Tibial nerve (tissue), 4 donors: ENCODE measurements at regions not wholly inside any gene's neighbourhood (a gene's known extent, or its start where the extent isn't known, plus 50 kb on each side); places are given as distances from the start of the nearest gene placed in this dataset.

ENCODE experiments used
- DNase-seq, 2 donors: peaks; one replicate each; pipeline ENCODE4 v3.0.0-alpha.2; 2019; ENCODE audit warnings: low spot score in 2 of 2
- H3K27ac ChIP-seq, 4 donors: fragments of 200-600 bp; sonication (generic) in 3 of 4; one replicate each; pipeline ENCODE4 v1.5.1; 2017 to 2019; ENCODE audit warnings: mild to moderate bottlenecking in 1 of 4
- H3K27me3 ChIP-seq, 2 donors: fragments of 200-600 bp; sonication (generic) in 1 of 2; one replicate each; pipeline versions ENCODE4 v1.5.1 to v1.6.0; 2017 to 2019
- H3K36me3 ChIP-seq, 3 donors: fragments of 200-600 bp; sonication (generic); one replicate each; pipeline ENCODE4 v1.5.1; 2018 to 2019
- H3K4me1 ChIP-seq, 4 donors: fragments of 200-600 bp; sonication (generic) in 3 of 4; one replicate each; pipeline ENCODE4 v1.5.1; 2017 to 2019
- H3K4me3 ChIP-seq, 4 donors: fragments of 200-600 bp; sonication (generic) in 3 of 4; one replicate each; pipeline ENCODE4 v1.5.1; 2017 to 2019; ENCODE audit warnings: mild to moderate bottlenecking in 1 of 4, moderate library complexity in 1 of 4
- H3K9me3 ChIP-seq, 4 donors: fragments of 200-600 bp; sonication (generic) in 3 of 4; one replicate each; pipeline ENCODE4 v1.5.1; 2017 to 2019
- CTCF ChIP-seq, 5 experiments: fragments of 200-600 bp in 3 of 5; fragments of 450-650 bp in 2 of 5; sonication (generic) in 3 of 5; IDR thresholded peaks; one replicate each; pipeline ENCODE4 v1.5.1; 2016 to 2019; ENCODE audit warnings: antibody characterized with exemption in 5 of 5, mild to moderate bottlenecking in 3 of 5, moderate library complexity in 2 of 5
- EP300 ChIP-seq, 2 donors: sonication (generic); formaldehyde crosslinking; IDR thresholded peaks; one replicate each; pipeline ENCODE4 v1.6.1; 2017; ENCODE audit warnings: antibody characterized with exemption in 2 of 2, mild to moderate bottlenecking in 1 of 2
- POLR2A ChIP-seq, 2 donors: fragments of 450-650 bp; IDR thresholded peaks; one replicate each; pipeline ENCODE4 v1.6.1; 2017; ENCODE audit warnings: antibody characterized with exemption in 2 of 2, mild to moderate bottlenecking in 2 of 2, moderate library complexity in 2 of 2
- WGBS, 2 donors: methylation state at CpG; one replicate each; pipeline ENCODE4 v1.1.5; 2018; 5-methylcytosine and 5-hydroxymethylcytosine counted together

- Histone ChIP-seq H3K4me1 (peaks cover 0 to 22% (median 6%) of the 10 kb centered on the region in 4 donors), H3K27me3 (no peaks in the 10 kb centered on the region), H3K27ac (peak overlapping the region in 3 of 4 donors; percentile 29 to 58 (median 55)), H3K9me3 (no peaks in the 10 kb centered on the region), H3K4me3 (no peak overlapping the region), H3K36me3 (no peaks in the 10 kb centered on the region)
- TF ChIP-seq EP300 (IDR thresholded peaks at IDR 0.05) (no peak), POLR2A (IDR thresholded peaks at IDR 0.05) (no peak), CTCF (IDR thresholded peaks at IDR 0.05) (no peak)
- no peak for DNase-seq
- WGBS, 2 donors: 81 to 83% methylated on average over 6 of the region's 6 CpGs
These were observed 361.1 kb upstream of the SLC14A2 start for GRCh38 chr18:45253973-45254708.

DNA sequence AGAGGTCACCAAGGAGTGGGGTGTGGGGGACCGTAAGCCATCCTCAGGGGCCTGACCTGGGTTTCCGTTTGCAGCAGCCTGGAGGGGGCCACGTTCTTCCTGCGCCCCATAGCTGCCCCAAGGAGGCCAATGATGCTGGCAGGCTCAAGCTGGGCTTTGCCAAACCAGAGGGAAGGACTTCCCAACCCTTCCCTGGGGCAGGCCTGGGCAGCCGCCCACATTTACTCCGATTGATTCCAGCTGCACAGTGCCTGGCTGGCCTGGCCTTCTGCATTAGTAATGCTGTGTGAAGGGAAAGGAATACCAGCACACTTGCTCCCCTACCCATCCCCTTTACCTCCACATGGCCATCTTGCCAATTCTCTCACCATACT, 360.6 kb upstream of the SLC14A2 start:
- no peaks in the 10 kb centered on the region for H3K36me3 ChIP-seq
- 66 to 77% methylated on average over 6 of the region's 6 CpGs for WGBS, 2 donors
- H3K27me3 ChIP-seq: no peaks in the 10 kb centered on the region
- H3K9me3 ChIP-seq: no peaks in the 10 kb centered on the region
- peak in 1 of 2 donors; percentile 36 for DNase-seq
- no peak overlapping the region for H3K4me3 ChIP-seq
- TF ChIP-seq POLR2A (IDR thresholded peaks at IDR 0.05) (no peak), CTCF (IDR thresholded peaks at IDR 0.05) (no peak), EP300 (IDR thresholded peaks at IDR 0.05) (no peak)
- H3K27ac ChIP-seq: peak overlapping the region in 3 of 4 donors; percentile 29 to 58 (median 55)
- peaks cover 0 to 22% (median 6%) of the 10 kb centered on the region in 4 donors for H3K4me1 ChIP-seq

- peak in 1 of 2 donors; percentile 31 for DNase-seq
- Histone ChIP-seq H3K4me3 (no peak overlapping the region), H3K36me3 (no peaks in the 10 kb centered on the region), H3K4me1 (peaks cover 0 to 22% (median 6%) of the 10 kb centered on the region in 4 donors), H3K9me3 (no peaks in the 10 kb centered on the region), H3K27me3 (no peaks in the 10 kb centered on the region), H3K27ac (peak overlapping the region in 2 of 4 donors; percentile 8 to 55)
- WGBS, 2 donors: 63 to 71% methylated on average over 6 of the region's 6 CpGs
- TF ChIP-seq CTCF (IDR thresholded peaks at IDR 0.05) (no peak), EP300 (IDR thresholded peaks at IDR 0.05) (peak in 1 of 2 donors; percentile 25)
These were observed 359.9 kb upstream of the SLC14A2 start for GRCh38 chr18:45255197-45255890.

DNA sequence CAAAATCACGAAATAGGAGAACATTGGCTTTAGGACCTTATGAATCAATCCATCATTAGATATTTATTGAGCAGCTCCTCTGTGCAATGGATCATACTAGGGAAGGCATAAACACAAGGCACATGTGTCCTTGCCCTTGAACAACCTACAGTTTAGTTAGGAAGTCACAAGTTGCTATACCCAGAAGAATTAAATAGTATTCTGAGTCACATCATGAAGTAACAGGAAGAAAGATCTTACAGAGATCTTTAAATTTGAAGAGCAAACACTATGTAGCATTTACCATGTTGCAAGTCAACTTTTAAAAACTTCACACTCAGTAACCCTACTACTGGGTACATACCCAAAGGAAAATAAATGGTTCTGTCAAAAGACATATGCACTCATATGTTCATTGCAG, 355.2 kb upstream of the SLC14A2 start:
- Histone ChIP-seq H3K36me3 (no peaks in the 10 kb centered on the region), H3K27ac (no peak overlapping the region), H3K4me1 (peaks cover 0 to 9% (median 2%) of the 10 kb centered on the region in 4 donors), H3K27me3 (no peaks in the 10 kb centered on the region), H3K9me3 (no peaks in the 10 kb centered on the region), H3K4me3 (no peak overlapping the region)
- TF ChIP-seq EP300 (IDR thresholded peaks at IDR 0.05): no peak
- no peak for TF ChIP-seq POLR2A (IDR thresholded peaks at IDR 0.05)
- TF ChIP-seq CTCF (IDR thresholded peaks at IDR 0.05): no peak
- 88 to 91% methylated on average over 1 of the region's 1 CpG for WGBS, 2 donors
- DNase-seq: no peak

DNA sequence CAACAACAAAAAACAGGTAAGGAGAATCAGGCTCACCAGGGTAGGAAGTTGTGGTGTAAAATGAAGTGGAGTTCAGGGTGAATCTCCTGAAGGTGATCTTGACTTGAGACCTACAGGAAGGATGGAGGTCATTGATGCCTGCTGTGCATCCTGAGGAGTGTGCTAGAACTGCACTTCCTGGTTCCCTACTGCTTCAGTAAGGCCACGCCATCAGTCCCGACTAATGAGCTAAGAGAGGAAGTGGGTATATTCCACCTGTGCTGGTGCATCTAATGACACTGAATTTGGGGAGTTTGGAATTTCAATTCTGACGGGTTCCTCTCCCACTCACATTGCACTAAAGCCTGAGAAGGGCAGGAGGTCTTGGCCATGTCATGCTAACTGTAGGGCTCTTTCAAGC, 349.3 kb upstream of the SLC14A2 start:
- WGBS, 2 donors: 75 to 78% methylated on average over 3 of the region's 3 CpGs
- no peak for TF ChIP-seq POLR2A (IDR thresholded peaks at IDR 0.05)
- TF ChIP-seq CTCF (IDR thresholded peaks at IDR 0.05): no peak
- TF ChIP-seq EP300 (IDR thresholded peaks at IDR 0.05): no peak

More for the DNA sequence above, 349.3 kb upstream of the SLC14A2 start:
- Histone ChIP-seq H3K4me1 (no peaks in the 10 kb centered on the region), H3K36me3 (no peaks in the 10 kb centered on the region), H3K27ac (no peak overlapping the region), H3K9me3 (peaks cover 0 to 3% (median 0%) of the 10 kb centered on the region in 4 donors), H3K27me3 (no peaks in the 10 kb centered on the region), H3K4me3 (no peak overlapping the region)
- DNase-seq: no peak
